HCT116 (cell line): ENCODE measurements at regions not wholly inside any gene's neighbourhood (a gene's known extent, or its start where the extent isn't known, plus 50 kb on each side); places are given as distances from the start of the nearest gene placed in this dataset.

Experiments used
- CTCF ChIP-seq, 3 experiments: fragments of 200-600 bp in 1 of 3; sonication (generic) in 1 of 3; IDR thresholded peaks in 2 of 3; conservative IDR thresholded peaks in 1 of 3; 2 replicates each; pipeline ENCODE4 v1.5.1; 2012 to 2017; ENCODE audit warnings: low read depth in 2 of 3, low read length in 2 of 3, antibody characterized with exemption in 1 of 3, borderline replicate concordance in 1 of 3, control low read depth in 1 of 3, mild to moderate bottlenecking in 1 of 3, mixed read lengths in 1 of 3, mixed run types in 1 of 3, moderate library complexity in 1 of 3; ENCODE audit not compliant: insufficient read depth in 1 of 3
- EGR1 ChIP-seq: IDR thresholded peaks from 2 replicates; pipeline ENCODE4 v1.6.1; 2012; ENCODE audit warnings: low read depth
- EZH2 ChIP-seq: fragments of 200-600 bp; sonication (generic); IDR thresholded peaks from 2 replicates; pipeline ENCODE4 v1.6.1; 2017; ENCODE audit warnings: antibody characterized with exemption, mixed run types
- FOSL1 ChIP-seq: IDR thresholded peaks from 2 replicates; pipeline ENCODE4 v1.6.1; 2012; ENCODE audit warnings: low read depth
- POLR2A ChIP-seq: IDR thresholded peaks from 2 replicates; pipeline ENCODE4 v1.7.0; 2011; ENCODE audit warnings: borderline replicate concordance; ENCODE audit not compliant: insufficient read depth, insufficient read length; ENCODE audit errors: extremely low read depth
- SP1 ChIP-seq: IDR thresholded peaks from 2 replicates; pipeline ENCODE4 v1.6.1; 2012; ENCODE audit warnings: low read depth
- TCF7L2 ChIP-seq: IDR thresholded peaks from 2 replicates; pipeline ENCODE4 v1.7.0; 2011; ENCODE audit warnings: borderline replicate concordance, inconsistent platforms; ENCODE audit not compliant: insufficient read depth, insufficient read length; ENCODE audit errors: extremely low read depth

DNA sequence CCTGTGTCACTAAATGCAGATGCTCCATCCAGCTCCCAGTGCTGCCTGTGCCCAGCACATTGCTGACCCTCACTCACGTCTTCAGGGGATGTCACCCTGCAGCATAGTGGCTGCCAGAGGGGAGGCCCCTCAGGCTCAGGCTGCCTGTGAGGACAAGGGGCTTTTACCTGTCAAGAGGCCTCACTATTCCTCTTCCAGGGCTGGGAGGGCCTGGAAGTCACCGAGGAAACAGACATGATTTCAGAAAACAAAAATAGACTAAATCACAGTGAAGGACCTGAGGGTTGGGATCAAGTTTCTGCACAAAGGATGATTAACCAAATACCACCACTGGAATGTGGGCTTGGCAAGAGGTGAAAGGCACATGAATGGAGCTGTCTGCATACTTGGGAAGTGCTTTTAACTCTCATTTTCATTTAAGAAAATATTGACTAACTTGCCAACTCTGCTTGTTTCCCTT lies 1202.3 kb downstream of the BCL11B start:
- TF ChIP-seq EZH2 (no peak), CTCF (IDR thresholded peaks at IDR 0.05 in 2 of 3, conservative IDR thresholded peaks at IDR 0.05 in 1 of 3; ENCODE audit: borderline replicate concordance in 1 of 3, insufficient read depth in 1 of 3, low read depth in 2 of 3, low read length in 2 of 3) (no peak), TCF7L2 (no peak), EGR1 (no peak), FOSL1 (no peak), POLR2A (no peak), SP1 (no peak)
